ENCODE measurements at regions not wholly inside any gene's neighbourhood (a gene's known extent, or its start where the extent isn't known, plus 50 kb on each side); places are given as distances from the start of the nearest gene placed in this dataset.

GRCh38 chr14:63096186-63096585, 50.9 kb upstream of the KCNH5 start:
- TF ChIP-seq CTCF (tag by site-specific recombination; IDR thresholded peaks at IDR 0.05) (no peak), MEIS1 (CRISPR knock-in tag; IDR thresholded peaks at IDR 0.05; ENCODE audit: borderline replicate concordance) (no peak), ZNF184 (tag by site-specific recombination; IDR thresholded peaks at IDR 0.05) (no peak), ZNF660 (tag by site-specific recombination; IDR thresholded peaks at IDR 0.05) (no peak), REST (tag by site-specific recombination; IDR thresholded peaks at IDR 0.05) (no peak), ZNF704 (tag by site-specific recombination; IDR thresholded peaks at IDR 0.05) (no peak), ATF2 (tag by site-specific recombination; IDR thresholded peaks at IDR 0.05; ENCODE audit: low read depth) (no peak), EGR2 (tag by site-specific recombination; IDR thresholded peaks at IDR 0.05; ENCODE audit: low read depth) (no peak), OSR2 (tag by site-specific recombination; IDR thresholded peaks at IDR 0.05) (no peak), TRIM28 (IDR thresholded peaks at IDR 0.05; ENCODE audit: borderline replicate concordance, low read length) (no peak), ZNF133 (tag by site-specific recombination; IDR thresholded peaks at IDR 0.05) (no peak), ZNF341 (tag by site-specific recombination; IDR thresholded peaks at IDR 0.05; ENCODE audit: low read depth) (no peak)
- TF ChIP-seq, protein P1, sequence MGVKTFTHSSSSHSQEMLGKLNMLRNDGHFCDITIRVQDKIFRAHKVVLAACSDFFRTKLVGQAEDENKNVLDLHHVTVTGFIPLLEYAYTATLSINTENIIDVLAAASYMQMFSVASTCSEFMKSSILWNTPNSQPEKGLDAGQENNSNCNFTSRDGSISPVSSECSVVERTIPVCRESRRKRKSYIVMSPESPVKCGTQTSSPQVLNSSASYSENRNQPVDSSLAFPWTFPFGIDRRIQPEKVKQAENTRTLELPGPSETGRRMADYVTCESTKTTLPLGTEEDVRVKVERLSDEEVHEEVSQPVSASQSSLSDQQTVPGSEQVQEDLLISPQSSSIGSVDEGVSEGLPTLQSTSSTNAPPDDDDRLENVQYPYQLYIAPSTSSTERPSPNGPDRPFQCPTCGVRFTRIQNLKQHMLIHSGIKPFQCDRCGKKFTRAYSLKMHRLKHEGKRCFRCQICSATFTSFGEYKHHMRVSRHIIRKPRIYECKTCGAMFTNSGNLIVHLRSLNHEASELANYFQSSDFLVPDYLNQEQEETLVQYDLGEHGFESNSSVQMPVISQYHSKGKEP (tag by site-specific recombination; IDR thresholded peaks at IDR 0.05): no peak

Measured in HEK293 (cell line).